H9 (cell line): ENCODE measurements at regions not wholly inside any gene's neighbourhood (a gene's known extent, or its start where the extent isn't known, plus 50 kb on each side); places are given as distances from the start of the nearest gene placed in this dataset.

Experiments used
- DNase-seq: peaks from one replicate; pipeline ENCODE4 v3.0.0-alpha.2; 2017
- H2AFZ ChIP-seq: one replicate; pipeline ENCODE4 v1.6.1; 2013; ENCODE audit warnings: mild to moderate bottlenecking, low read length, control low read depth, moderate library complexity
- H2AK5ac ChIP-seq: 2 replicates; pipeline ENCODE4 v1.6.1; 2013; ENCODE audit warnings: low read length, control low read depth, mixed read lengths; ENCODE audit not compliant: insufficient read length
- H2BK120ac ChIP-seq: one replicate; pipeline ENCODE4 v1.6.1; 2013; ENCODE audit warnings: low read depth, mild to moderate bottlenecking, low read length, control low read depth, inconsistent platforms; ENCODE audit not compliant: poor library complexity, severe bottlenecking
- H2BK12ac ChIP-seq: 2 replicates; pipeline ENCODE4 v1.6.1; 2013; ENCODE audit warnings: low read length, control low read depth, mixed read lengths, low read depth; ENCODE audit not compliant: insufficient read length
- H2BK15ac ChIP-seq: 2 replicates; pipeline ENCODE4 v1.6.1; 2013; ENCODE audit warnings: low read depth, low read length, control low read depth
- H2BK20ac ChIP-seq: one replicate; pipeline ENCODE4 v1.6.1; 2013; ENCODE audit warnings: low read depth, mild to moderate bottlenecking, low read length, control low read depth, inconsistent platforms; ENCODE audit not compliant: poor library complexity, severe bottlenecking
- H2BK5ac ChIP-seq: 2 replicates; pipeline ENCODE4 v1.6.1; 2013; ENCODE audit warnings: low read length, control low read depth, mixed read lengths; ENCODE audit not compliant: insufficient read length
- H3K14ac ChIP-seq: 2 replicates; pipeline ENCODE4 v1.6.1; 2013; ENCODE audit warnings: low read length, control low read depth; ENCODE audit not compliant: insufficient read depth
- H3K18ac ChIP-seq: 2 replicates; pipeline ENCODE4 v1.6.1; 2013; ENCODE audit warnings: low read depth, mild to moderate bottlenecking, mixed read lengths, low read length, control low read depth; ENCODE audit not compliant: insufficient read length
- H3K23ac ChIP-seq: 2 replicates; pipeline ENCODE4 v1.6.1; 2013; ENCODE audit warnings: low read length, control low read depth, mixed read lengths, low read depth; ENCODE audit not compliant: insufficient read length
- H3K23me2 ChIP-seq: 2 replicates; pipeline ENCODE4 v1.6.1; 2013; ENCODE audit warnings: low read depth, mild to moderate bottlenecking, mixed read lengths, low read length, control low read depth; ENCODE audit not compliant: insufficient read length, poor library complexity, severe bottlenecking
- H3K27ac ChIP-seq: 2 replicates; pipeline ENCODE4 v1.5.1; 2013; ENCODE audit warnings: low read length, control low read depth, mixed read lengths, low read depth; ENCODE audit not compliant: insufficient read length
- H3K27me3 ChIP-seq: 2 replicates; pipeline ENCODE4 v1.6.1; 2013; ENCODE audit warnings: low read length, control low read depth, inconsistent platforms; ENCODE audit not compliant: insufficient read depth
- H3K4ac ChIP-seq: 2 replicates; pipeline ENCODE4 v1.6.1; 2013; ENCODE audit warnings: low read depth, mild to moderate bottlenecking, control low read depth, inconsistent platforms, low read length, moderate library complexity
- H3K4me1 ChIP-seq: 2 replicates; pipeline ENCODE4 v1.6.1; 2013; ENCODE audit warnings: low read length, control low read depth, inconsistent platforms; ENCODE audit not compliant: insufficient read depth
- H3K4me2 ChIP-seq: 2 replicates; pipeline ENCODE4 v1.6.1; 2013; ENCODE audit warnings: low read length, control low read depth, mixed read lengths; ENCODE audit not compliant: insufficient read length, insufficient read depth
- H3K56ac ChIP-seq: 2 replicates; pipeline ENCODE4 v1.6.1; 2013; ENCODE audit warnings: low read depth, mild to moderate bottlenecking, mixed read lengths, low read length, control low read depth; ENCODE audit not compliant: insufficient read length
- H3K79me1 ChIP-seq: 2 replicates; pipeline ENCODE4 v1.6.1; 2013; ENCODE audit warnings: low read depth, mild to moderate bottlenecking, moderate library complexity, low read length, control low read depth, inconsistent platforms; ENCODE audit not compliant: insufficient read depth, poor library complexity, severe bottlenecking
- H3K79me2 ChIP-seq: 2 replicates; pipeline ENCODE4 v1.6.1; 2013; ENCODE audit warnings: low read length, control low read depth, inconsistent platforms; ENCODE audit not compliant: insufficient read depth
- H3K9ac ChIP-seq: 2 replicates; pipeline ENCODE4 v1.6.1; 2013; ENCODE audit warnings: low read length, control low read depth, mixed read lengths; ENCODE audit not compliant: insufficient read length; ENCODE audit errors: extremely low read depth
- H3K9me3 ChIP-seq: one replicate; pipeline ENCODE4 v1.6.1; 2013; ENCODE audit warnings: low read depth, low read length, inconsistent platforms; ENCODE audit not compliant: control insufficient read depth
- H3T11ph ChIP-seq: one replicate; pipeline ENCODE4 v1.6.1; 2013; ENCODE audit warnings: mild to moderate bottlenecking, low read length, control low read depth, inconsistent platforms
- H4K20me1 ChIP-seq: one replicate; pipeline ENCODE4 v1.6.1; 2013; ENCODE audit not compliant: control insufficient read depth, insufficient read length, insufficient read depth
- H4K5ac ChIP-seq: 2 replicates; pipeline ENCODE4 v1.6.1; 2013; ENCODE audit warnings: low read depth, mild to moderate bottlenecking, mixed read lengths, low read length, control low read depth; ENCODE audit not compliant: insufficient read length
- H4K8ac ChIP-seq: replicated peaks from 2 replicates; pipeline ENCODE4 v1.6.1; 2013; ENCODE audit warnings: low read length, control low read depth, mixed read lengths, low read depth; ENCODE audit not compliant: insufficient read length
- H4K91ac ChIP-seq: 2 replicates; pipeline ENCODE4 v1.6.1; 2013; ENCODE audit warnings: low read depth, mild to moderate bottlenecking, moderate library complexity, mixed read lengths, low read length, control low read depth; ENCODE audit not compliant: insufficient read length
- H3K27ac Mint-ChIP-seq, 3 experiments: 2 replicates in 2 of 3; 3 replicates in 1 of 3; pipeline ENCODE4 v1.8.0; 2020 to 2021; ENCODE audit warnings: mixed read lengths in 3 of 3, mild to moderate bottlenecking in 1 of 3, moderate library complexity in 1 of 3
- H3K27me3 Mint-ChIP-seq: 2 replicates; pipeline ENCODE4 v1.8.0; 2021; ENCODE audit warnings: low read depth, mild to moderate bottlenecking, moderate library complexity, mixed read lengths
- H3K36me3 Mint-ChIP-seq, 3 experiments: 2 replicates in 2 of 3; 3 replicates in 1 of 3; pipeline ENCODE4 v1.8.0; 2020 to 2021; ENCODE audit warnings: low read depth in 3 of 3, mixed read lengths in 3 of 3; ENCODE audit not compliant: insufficient read depth in 1 of 3
- H3K4me1 Mint-ChIP-seq, 2 experiments: 2 replicates each; pipeline ENCODE4 v1.8.0; 2020; ENCODE audit warnings: mixed read lengths in 2 of 2
- H3K4me3 Mint-ChIP-seq, 2 experiments: 2 replicates in 1 of 2; 3 replicates in 1 of 2; pipeline ENCODE4 v1.8.0; 2020 to 2021; ENCODE audit warnings: mild to moderate bottlenecking in 2 of 2, mixed read lengths in 2 of 2, moderate library complexity in 1 of 2
- H3K9me3 Mint-ChIP-seq, 2 experiments: 2 replicates in 1 of 2; 3 replicates in 1 of 2; pipeline ENCODE4 v1.8.0; 2020; ENCODE audit warnings: mild to moderate bottlenecking in 2 of 2, mixed read lengths in 2 of 2, moderate library complexity in 1 of 2
- CTCF ChIP-seq: fragments of 200-600 bp; sonication (generic); conservative IDR thresholded peaks from 3 replicates; pipeline ENCODE4 v1.8.0; 2021; ENCODE audit warnings: antibody characterized with exemption, mild to moderate bottlenecking
- WGBS: extraction: QIAGEN DNeasy Blood & Tissue Kit; methylation state at CpG from one replicate; pipeline ENCODE4 v1.1.7; 2013; ENCODE audit warnings: missing lambda C conversion rate, low lambda C conversion rate, mixed read lengths; ENCODE audit not compliant: insufficient read length; ENCODE audit errors: extremely low coverage; 5-methylcytosine and 5-hydroxymethylcytosine counted together

- Histone ChIP-seq H3K9ac (no peak overlapping the region), H3K4me1 (no peaks in the 10 kb centered on the region), H3K27me3 (no peaks in the 10 kb centered on the region), H3K9me3 (no peaks in the 10 kb centered on the region), H2BK20ac (no peak overlapping the region), H2BK15ac (no peak overlapping the region), H3K4ac (no peak overlapping the region), H2BK5ac (no peak overlapping the region), H3K23ac (no peak overlapping the region), H2AK5ac (no peak overlapping the region), H3K79me1 (no peaks in the 10 kb centered on the region), H3K56ac (no peak overlapping the region), H2BK12ac (no peak overlapping the region), H3K18ac (no peak overlapping the region), H4K20me1 (no peaks in the 10 kb centered on the region), H3K4me2 (no peak overlapping the region), H2AFZ (no peak overlapping the region), H3K14ac (no peak overlapping the region), H4K8ac (no peak overlapping the region), H3K79me2 (no peaks in the 10 kb centered on the region), H4K5ac (no peak overlapping the region), H3K23me2 (no peaks in the 10 kb centered on the region), H2BK120ac (no peak overlapping the region), H4K91ac (no peak overlapping the region), H3T11ph (no peak overlapping the region), H3K27ac (no peak overlapping the region)
- WGBS: no CpG with 5 or more reads among the region's 2 CpGs
- DNase-seq: no peak
- H3K9me3 Mint-ChIP-seq: no peaks in the 10 kb centered on the region
- no peak for TF ChIP-seq CTCF
- no peak overlapping the region for H3K27ac Mint-ChIP-seq
- no peaks in the 10 kb centered on the region for H3K4me1 Mint-ChIP-seq
- H3K36me3 Mint-ChIP-seq: no peaks in the 10 kb centered on the region
- no peak overlapping the region for H3K4me3 Mint-ChIP-seq
- H3K27me3 Mint-ChIP-seq: no peaks in the 10 kb centered on the region
Measured at GRCh38 chr2:163157411-163157810, 318.8 kb upstream of the KCNH7 start.
